Parathyroid adenoma (tissue), 2 donors: ENCODE measurements at regions not wholly inside any gene's neighbourhood (a gene's known extent, or its start where the extent isn't known, plus 50 kb on each side); places are given as distances from the start of the nearest gene placed in this dataset.
"Not testable (repeated sequence)": the region's sequence is repeated elsewhere in the genome, so short reads cannot be mapped to it uniquely, and the experiment has no call there.

Source experiments
- H2AFZ ChIP-seq: fragments of 300-600 bp; sonication (generic); one replicate; pipeline ENCODE4 v1.7.0; 2017; ENCODE audit warnings: antibody characterized with exemption, mild to moderate bottlenecking
- H3K27ac ChIP-seq: fragments of 300-600 bp; sonication (generic); one replicate; pipeline ENCODE4 v1.7.0; 2017
- H3K27me3 ChIP-seq: fragments of 300-600 bp; sonication (generic); one replicate; pipeline ENCODE4 v1.7.0; 2017; ENCODE audit warnings: low read length; ENCODE audit not compliant: control insufficient read depth, insufficient read depth
- H3K36me3 ChIP-seq: fragments of 300-600 bp; sonication (generic); one replicate; pipeline ENCODE4 v1.7.0; 2017; ENCODE audit warnings: low read length; ENCODE audit not compliant: control insufficient read depth, insufficient read depth
- H3K4me1 ChIP-seq: fragments of 300-600 bp; sonication (generic); one replicate; pipeline ENCODE4 v1.7.0; 2017; ENCODE audit warnings: control low read depth
- H3K4me2 ChIP-seq: fragments of 300-600 bp; sonication (generic); one replicate; pipeline ENCODE4 v1.7.0; 2017; ENCODE audit warnings: low read length
- H3K4me3 ChIP-seq: fragments of 300-600 bp; sonication (generic); one replicate; pipeline ENCODE4 v1.7.0; 2017; ENCODE audit warnings: low read depth, low read length
- H3K79me2 ChIP-seq: fragments of 300-600 bp; sonication (generic); one replicate; pipeline ENCODE4 v1.7.0; 2017; ENCODE audit warnings: control low read depth
- H3K9ac ChIP-seq: fragments of 300-600 bp; sonication (generic); one replicate; pipeline ENCODE4 v1.7.0; 2017; ENCODE audit warnings: mild to moderate bottlenecking
- H3K9me3 ChIP-seq: fragments of 300-600 bp; sonication (generic); one replicate; pipeline ENCODE4 v1.7.0; 2017; ENCODE audit warnings: low read length; ENCODE audit not compliant: control insufficient read depth
- TF ChIP-seq, protein P1 (sequence below): fragments of 300-600 bp; sonication (generic); IDR thresholded peaks from one replicate; pipeline ENCODE4 v1.7.0; 2017; ENCODE audit warnings: antibody characterized with exemption, mild to moderate bottlenecking
- donor health status: primary hyperparathyroidism.

DNA sequence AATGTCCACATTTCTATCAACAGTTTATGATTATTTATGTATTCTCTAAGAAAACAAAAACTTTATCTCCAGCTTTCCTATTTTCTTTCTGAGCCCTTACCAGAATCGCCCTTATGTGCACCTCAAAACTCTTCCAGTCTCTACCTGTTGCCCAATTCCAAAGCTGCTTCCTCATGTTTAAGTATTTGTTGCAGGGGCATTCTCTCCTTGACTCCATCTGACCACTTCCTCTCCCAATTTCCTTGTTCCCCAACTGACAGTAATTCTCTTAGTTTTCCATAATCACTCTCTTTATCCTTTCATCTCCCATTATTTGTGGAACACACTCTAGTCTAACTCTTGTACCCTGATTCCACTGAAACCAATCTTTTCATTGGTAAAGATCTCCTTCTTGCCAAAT lies 105.4 kb upstream of the RBBP8 start:
- TF ChIP-seq, protein P1, sequence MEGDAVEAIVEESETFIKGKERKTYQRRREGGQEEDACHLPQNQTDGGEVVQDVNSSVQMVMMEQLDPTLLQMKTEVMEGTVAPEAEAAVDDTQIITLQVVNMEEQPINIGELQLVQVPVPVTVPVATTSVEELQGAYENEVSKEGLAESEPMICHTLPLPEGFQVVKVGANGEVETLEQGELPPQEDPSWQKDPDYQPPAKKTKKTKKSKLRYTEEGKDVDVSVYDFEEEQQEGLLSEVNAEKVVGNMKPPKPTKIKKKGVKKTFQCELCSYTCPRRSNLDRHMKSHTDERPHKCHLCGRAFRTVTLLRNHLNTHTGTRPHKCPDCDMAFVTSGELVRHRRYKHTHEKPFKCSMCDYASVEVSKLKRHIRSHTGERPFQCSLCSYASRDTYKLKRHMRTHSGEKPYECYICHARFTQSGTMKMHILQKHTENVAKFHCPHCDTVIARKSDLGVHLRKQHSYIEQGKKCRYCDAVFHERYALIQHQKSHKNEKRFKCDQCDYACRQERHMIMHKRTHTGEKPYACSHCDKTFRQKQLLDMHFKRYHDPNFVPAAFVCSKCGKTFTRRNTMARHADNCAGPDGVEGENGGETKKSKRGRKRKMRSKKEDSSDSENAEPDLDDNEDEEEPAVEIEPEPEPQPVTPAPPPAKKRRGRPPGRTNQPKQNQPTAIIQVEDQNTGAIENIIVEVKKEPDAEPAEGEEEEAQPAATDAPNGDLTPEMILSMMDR: no peak
- no peaks in the 10 kb centered on the region for H3K4me1 ChIP-seq
- H2AFZ ChIP-seq: no peak overlapping the region
- no peaks in the 10 kb centered on the region for H3K27me3 ChIP-seq
- no peak overlapping the region for H3K4me3 ChIP-seq
- H3K36me3 ChIP-seq: no peaks in the 10 kb centered on the region
- H3K27ac ChIP-seq: no peak overlapping the region
- H3K79me2 ChIP-seq: no peaks in the 10 kb centered on the region
- H3K4me2 ChIP-seq: no peak overlapping the region
- H3K9me3 ChIP-seq: no peaks in the 10 kb centered on the region
- H3K9ac ChIP-seq: no peak overlapping the region

DNA sequence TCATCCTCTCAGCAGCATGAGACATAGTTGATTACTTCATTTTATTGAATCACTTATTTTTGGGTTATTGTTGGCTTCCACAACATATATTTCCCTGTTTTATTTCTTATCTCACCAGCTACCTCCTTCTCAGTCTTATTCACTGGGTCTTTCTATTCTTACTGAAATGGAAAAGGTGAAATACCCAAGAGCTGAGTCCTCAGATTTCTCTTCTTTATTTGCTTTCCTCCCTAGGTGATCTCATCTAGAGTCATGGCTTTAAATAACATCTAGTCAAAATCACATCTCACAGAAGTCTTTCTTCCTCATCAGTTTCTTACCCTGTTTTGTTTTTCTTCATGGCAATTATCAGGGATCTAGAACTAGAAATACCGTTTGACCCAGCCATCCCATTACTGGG lies 105.0 kb upstream of the RBBP8 start:
- no peak overlapping the region for H3K9ac ChIP-seq
- no peak overlapping the region for H3K4me3 ChIP-seq
- no peak overlapping the region for H2AFZ ChIP-seq
- H3K79me2 ChIP-seq: no peaks in the 10 kb centered on the region
- TF ChIP-seq, protein P1: no peak
- H3K4me2 ChIP-seq: no peak overlapping the region
- no peaks in the 10 kb centered on the region for H3K4me1 ChIP-seq
- no peak overlapping the region for H3K27ac ChIP-seq
- H3K27me3 ChIP-seq: no peaks in the 10 kb centered on the region
- no peaks in the 10 kb centered on the region for H3K9me3 ChIP-seq
- no peaks in the 10 kb centered on the region for H3K36me3 ChIP-seq

DNA sequence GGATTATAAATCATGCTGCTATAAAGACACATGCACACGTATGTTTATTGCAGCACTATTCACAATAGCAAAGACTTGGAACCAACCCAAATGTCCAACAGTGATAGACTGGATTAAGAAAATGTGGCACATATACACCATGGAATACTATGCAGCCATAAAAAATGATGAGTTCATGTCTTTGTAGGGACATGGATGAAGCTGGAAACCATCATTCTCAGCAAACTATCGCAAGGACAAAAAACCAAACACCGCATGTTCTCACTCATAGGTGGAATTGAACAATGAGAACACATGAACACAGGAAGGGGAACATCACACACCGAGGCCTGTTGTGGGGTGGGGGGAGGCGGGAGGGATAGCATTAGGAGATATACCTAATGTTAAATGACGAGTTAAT lies 104.5 kb upstream of the RBBP8 start:
- H3K27me3 ChIP-seq, H2AFZ ChIP-seq, H3K27ac ChIP-seq, H3K9ac ChIP-seq, H3K4me2 ChIP-seq, H3K9me3 ChIP-seq, H3K4me1 ChIP-seq, H3K79me2 ChIP-seq, H3K36me3 ChIP-seq, H3K4me3 ChIP-seq: not testable (repeated sequence)

DNA sequence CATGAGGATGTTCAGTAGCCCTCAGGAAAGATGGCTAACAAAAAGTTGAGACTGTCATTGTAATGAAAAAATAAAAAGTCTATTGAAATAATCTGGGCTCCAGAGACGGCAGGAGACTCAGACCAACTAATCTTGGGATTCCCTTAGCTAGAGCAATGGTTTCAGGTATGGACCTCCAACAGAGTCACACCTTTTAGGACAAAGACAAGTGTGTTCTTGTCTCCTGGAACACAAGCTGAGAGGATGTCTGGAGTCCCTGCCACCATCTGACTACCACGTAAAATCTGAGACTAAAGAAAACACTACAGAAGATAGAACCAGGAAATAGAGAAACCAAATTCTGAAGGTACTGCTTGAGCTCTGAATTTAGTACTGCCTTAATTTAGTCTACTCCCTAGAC lies 103.3 kb upstream of the RBBP8 start:
- TF ChIP-seq, protein P1: no peak
- Histone ChIP-seq H3K36me3 (no peaks in the 10 kb centered on the region), H3K27ac (no peak overlapping the region), H3K4me1 (no peaks in the 10 kb centered on the region), H3K27me3 (no peaks in the 10 kb centered on the region), H3K9ac (no peak overlapping the region), H3K4me2 (no peak overlapping the region), H3K4me3 (no peak overlapping the region), H3K79me2 (no peaks in the 10 kb centered on the region), H2AFZ (no peak overlapping the region), H3K9me3 (no peaks in the 10 kb centered on the region)

DNA sequence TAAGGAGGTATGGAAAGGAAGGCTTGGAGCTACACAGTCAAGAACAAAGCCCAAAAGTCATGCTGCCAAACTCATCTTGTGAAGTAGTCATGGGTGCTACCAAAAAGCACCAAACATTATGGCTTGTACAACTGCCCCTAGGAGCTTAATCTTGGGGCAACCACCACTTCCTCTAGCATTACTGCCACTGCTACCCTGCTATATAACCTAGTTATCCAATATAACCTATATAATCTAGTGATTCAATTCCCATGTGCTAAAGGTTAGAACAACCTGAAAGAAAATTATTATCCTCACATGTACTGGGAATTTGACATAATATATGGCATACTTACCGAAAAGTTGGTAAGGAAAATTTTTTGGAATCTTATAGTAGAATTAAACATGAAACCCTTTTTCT lies 102.6 kb upstream of the RBBP8 start:
- H3K4me3 ChIP-seq: no peak overlapping the region
- TF ChIP-seq, protein P1: no peak
- no peaks in the 10 kb centered on the region for H3K4me1 ChIP-seq
- no peak overlapping the region for H3K9ac ChIP-seq
- H3K79me2 ChIP-seq: no peaks in the 10 kb centered on the region
- no peak overlapping the region for H3K4me2 ChIP-seq
- no peak overlapping the region for H2AFZ ChIP-seq
- no peak overlapping the region for H3K27ac ChIP-seq
- H3K27me3 ChIP-seq: no peaks in the 10 kb centered on the region
- H3K9me3 ChIP-seq: no peaks in the 10 kb centered on the region
- no peaks in the 10 kb centered on the region for H3K36me3 ChIP-seq
